ENCODE measurements at regions not wholly inside any gene's neighbourhood (a gene's known extent, or its start where the extent isn't known, plus 50 kb on each side); places are given as distances from the start of the nearest gene placed in this dataset.

GRCh38 chr7:4566714-4567113, 115.4 kb upstream of the FOXK1 start:
- TF ChIP-seq, protein P1, sequence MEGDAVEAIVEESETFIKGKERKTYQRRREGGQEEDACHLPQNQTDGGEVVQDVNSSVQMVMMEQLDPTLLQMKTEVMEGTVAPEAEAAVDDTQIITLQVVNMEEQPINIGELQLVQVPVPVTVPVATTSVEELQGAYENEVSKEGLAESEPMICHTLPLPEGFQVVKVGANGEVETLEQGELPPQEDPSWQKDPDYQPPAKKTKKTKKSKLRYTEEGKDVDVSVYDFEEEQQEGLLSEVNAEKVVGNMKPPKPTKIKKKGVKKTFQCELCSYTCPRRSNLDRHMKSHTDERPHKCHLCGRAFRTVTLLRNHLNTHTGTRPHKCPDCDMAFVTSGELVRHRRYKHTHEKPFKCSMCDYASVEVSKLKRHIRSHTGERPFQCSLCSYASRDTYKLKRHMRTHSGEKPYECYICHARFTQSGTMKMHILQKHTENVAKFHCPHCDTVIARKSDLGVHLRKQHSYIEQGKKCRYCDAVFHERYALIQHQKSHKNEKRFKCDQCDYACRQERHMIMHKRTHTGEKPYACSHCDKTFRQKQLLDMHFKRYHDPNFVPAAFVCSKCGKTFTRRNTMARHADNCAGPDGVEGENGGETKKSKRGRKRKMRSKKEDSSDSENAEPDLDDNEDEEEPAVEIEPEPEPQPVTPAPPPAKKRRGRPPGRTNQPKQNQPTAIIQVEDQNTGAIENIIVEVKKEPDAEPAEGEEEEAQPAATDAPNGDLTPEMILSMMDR (IDR thresholded peaks at IDR 0.05), result no peak
- no peak for TF ChIP-seq POLR2A (IDR thresholded peaks at IDR 0.05)
